ENCODE measurements at regions not wholly inside any gene's neighbourhood (a gene's known extent, or its start where the extent isn't known, plus 50 kb on each side); places are given as distances from the start of the nearest gene placed in this dataset.
"Not testable (repeated sequence)": the region's sequence is repeated elsewhere in the genome, so short reads cannot be mapped to it uniquely, and the experiment has no call there.

DNA sequence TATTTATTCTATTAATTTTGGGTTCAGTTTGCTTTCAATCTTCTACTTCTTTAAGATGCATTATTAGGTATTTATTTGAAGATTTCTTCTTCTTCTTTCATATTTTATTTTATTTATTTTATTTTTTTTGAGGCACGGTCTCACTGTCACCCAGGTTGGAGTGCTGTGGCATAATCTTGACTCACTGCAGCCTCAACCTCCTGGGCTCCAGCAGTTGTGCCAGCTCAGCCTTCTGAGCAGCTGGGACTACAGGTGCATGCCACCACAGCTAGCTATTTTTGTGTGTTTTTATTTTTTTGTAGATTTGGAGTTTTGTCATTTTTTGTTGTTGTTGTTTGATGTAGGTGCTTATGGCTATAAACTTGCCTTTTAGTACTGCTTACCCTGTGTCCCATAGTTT lies 543.2 kb upstream of the SGO1 start:
- DNase-seq (ENCODE audit: low spot score), result no peak

DNA sequence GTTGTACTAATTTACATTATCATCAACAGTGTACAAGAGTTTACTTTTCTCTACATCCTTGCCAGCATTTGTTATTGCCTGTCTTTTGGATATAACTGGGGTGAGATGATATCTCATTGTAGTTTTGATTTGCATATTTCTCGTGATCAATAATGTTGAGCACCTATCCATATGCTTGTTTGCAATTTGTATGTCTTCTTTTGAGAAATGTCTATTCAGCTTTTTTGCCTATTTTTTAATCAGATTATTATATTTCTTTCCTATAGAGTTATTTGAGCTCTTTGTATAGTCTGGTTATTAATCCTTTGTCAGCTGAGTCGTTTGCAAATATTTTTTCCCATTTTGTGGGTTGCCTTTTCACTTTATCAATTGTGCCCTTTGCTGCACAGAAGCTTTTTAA lies 540.8 kb upstream of the SGO1 start:
- DNase-seq (ENCODE audit: low spot score), result no peak

- no peak for DNase-seq (ENCODE audit: low spot score)
Observed at GRCh38 chr3:20724241-20724640, 538.2 kb upstream of the SGO1 start.

DNA sequence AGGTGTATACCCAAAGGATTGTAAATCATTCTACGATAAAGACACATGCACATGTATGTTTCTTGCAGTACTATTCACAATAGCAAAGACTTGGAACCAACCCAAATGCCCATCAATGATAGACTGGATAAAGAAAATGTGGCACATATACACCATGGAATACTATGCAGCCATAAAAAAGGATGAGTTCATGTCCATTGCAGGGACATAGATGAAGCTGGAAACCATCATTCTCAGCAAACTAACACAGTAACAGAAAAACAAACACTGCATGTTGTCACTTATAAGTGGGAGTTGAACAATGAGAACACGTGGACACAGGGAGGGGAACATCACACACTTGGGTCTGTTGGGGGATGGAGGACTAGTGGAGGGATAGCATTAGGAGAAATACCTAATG lies 530.4 kb upstream of the SGO1 start:
- DNase-seq (ENCODE audit: low spot score), result not testable (repeated sequence)

DNA sequence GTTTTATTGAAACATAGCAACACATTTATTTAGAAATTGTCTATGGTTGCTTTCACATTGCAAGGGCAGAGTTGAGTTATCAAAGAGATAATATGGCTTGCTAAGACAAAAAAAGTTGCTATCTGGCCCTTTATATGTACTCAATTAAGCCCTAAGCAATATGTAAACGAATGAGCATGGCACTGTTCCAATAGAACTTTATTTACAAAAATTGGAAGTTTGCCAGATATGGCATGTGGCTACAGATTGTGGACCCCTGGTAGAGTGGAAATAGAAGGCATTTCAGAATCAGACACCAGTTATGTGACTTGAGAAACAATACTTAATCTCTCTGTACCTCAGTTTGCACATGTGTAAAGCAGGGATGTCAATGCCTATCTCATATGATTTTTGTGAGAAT lies 515.6 kb upstream of the SGO1 start:
- no peak for DNase-seq (ENCODE audit: low spot score)

DNA sequence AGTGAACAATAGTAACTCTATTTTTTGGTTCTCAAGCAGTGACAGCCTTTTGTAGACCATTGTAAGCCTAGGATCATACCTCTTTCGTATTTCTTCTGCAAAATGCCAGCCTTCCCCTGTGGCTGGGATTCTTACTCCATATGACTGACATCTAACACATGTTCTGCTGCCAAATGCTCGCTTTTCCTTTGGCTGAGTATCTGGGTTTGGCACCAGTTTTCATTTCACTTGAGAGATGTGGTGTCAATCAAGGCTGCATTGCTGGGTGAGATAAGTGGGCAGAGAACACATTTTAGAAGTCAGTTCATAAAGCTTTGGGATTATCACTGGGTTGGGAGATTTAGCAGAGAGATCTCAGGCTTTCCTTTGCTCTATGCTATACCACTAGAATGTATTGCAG lies 514.7 kb upstream of the SGO1 start:
- DNase-seq (ENCODE audit: low spot score), result no peak

- no peak for DNase-seq (ENCODE audit: low spot score)
Observed at GRCh38 chr3:20698896-20699295, 512.9 kb upstream of the SGO1 start.

- no peak for DNase-seq (ENCODE audit: low spot score)
Observed at GRCh38 chr3:20696388-20697150, 510.6 kb upstream of the SGO1 start.

DNA sequence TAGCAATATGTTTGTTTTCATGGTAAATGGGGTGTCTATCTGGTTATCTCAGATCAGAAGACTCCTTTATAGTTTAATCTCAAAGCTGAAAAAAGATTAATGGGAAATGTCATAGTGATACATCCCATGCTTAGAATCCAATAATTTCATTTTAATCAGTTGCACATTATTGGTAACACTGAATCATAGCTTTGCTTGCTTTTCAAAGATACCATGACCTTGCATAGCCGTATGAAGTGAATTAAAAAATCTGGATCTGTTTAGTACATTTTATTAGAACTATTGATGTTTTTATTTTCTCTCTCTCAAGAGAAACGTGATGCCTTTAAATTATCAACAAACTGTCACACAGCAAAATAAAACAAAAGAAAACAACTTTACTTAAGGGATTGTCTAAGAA lies 506.7 kb upstream of the SGO1 start:
- no peak for DNase-seq (ENCODE audit: low spot score)

DNA sequence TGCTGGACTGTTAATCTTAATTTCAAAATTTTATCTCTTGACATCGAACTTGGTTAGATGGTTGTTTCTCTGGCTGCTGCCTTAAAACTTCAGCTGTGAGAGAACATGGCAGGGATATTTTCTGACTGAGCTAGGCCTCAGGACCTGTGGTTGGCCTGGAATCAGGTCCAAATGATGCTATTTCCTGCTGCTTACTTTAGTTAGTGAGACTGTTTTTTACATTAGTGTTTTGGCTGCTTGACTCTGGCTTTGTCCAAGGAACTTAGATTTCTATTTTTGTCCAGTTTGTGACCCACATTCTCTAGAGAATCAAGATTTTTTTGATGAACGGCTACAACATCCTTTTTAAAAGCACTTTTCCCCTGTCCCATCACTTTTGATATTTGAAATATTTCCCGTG lies 497.9 kb upstream of the SGO1 start:
- no peak for DNase-seq (ENCODE audit: low spot score)

DNA sequence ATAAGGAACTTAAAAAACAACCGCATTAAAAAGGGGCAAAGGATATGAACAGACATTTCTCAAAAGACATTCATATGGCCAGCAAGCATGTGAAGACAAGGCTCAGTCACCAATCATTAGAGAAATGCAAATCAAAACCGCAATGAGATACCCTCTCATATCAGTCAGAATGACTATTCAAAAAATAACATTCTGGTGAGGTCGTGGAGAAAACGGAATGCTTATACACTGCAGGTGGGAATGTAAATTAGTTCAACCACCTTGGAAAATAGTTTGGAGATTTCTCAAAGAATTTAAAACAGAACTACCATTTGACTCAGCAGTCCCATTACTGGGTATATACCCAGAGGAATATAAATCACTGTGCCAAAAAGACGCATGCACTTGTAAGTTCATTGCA lies 496.6 kb upstream of the SGO1 start:
- no peak for DNase-seq (ENCODE audit: low spot score)

GRCh38 chr3:20680990-20681628 lies 495.1 kb upstream of the SGO1 start:
- no peak for DNase-seq (ENCODE audit: low spot score)

DNA sequence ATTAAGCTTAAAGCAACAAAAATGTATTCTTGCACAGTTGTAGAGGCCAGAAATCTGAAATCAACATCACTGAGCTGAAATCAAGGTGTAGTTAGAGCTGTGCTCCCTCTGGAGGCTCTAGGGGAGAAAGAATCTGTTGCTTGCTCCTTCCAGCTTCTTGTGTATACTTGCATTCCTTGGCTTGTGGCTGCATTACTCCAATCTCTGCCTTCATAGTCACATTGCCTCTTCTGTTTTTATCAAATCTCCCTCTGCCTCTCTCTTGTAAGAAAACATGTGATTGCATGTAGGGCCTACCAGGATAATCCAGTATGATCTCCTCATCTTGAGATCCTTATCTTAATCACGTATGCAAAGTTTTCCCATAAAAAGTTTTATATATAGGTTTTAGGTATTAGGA lies 487.9 kb upstream of the SGO1 start:
- no peak for DNase-seq (ENCODE audit: low spot score)

- no peak for DNase-seq (ENCODE audit: low spot score)
Observed at GRCh38 chr3:20669675-20670074, 483.7 kb upstream of the SGO1 start.

GRCh38 chr3:20669184-20669583 lies 483.2 kb upstream of the SGO1 start:
- DNase-seq (ENCODE audit: low spot score), result no peak

GRCh38 chr3:20668411-20668810 lies 482.4 kb upstream of the SGO1 start:
- no peak for DNase-seq (ENCODE audit: low spot score)

DNA sequence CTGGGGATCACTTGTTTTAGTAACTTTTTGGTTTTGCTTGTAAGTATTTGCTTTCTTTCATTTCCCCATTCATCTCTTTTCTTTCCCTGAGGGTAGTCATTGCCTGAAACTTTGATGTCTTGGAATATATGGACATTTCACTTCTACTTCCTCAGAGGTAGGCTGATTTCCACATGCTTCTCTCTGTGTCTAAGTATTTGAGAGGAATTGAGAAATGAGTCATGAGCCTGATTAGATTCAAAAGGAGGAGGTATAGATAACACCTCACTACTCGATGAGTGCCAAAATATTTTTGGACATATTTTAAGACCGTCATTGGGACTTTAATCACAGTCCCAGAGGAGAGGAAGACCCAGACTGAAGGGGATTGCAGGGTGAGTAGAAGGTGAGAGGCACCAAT lies 480.1 kb upstream of the SGO1 start:
- DNase-seq (ENCODE audit: low spot score), result no peak

- DNase-seq (ENCODE audit: low spot score), result no peak
Observed at GRCh38 chr3:20658491-20658890, 472.5 kb upstream of the SGO1 start.

GRCh38 chr3:20657560-20657959 lies 471.6 kb upstream of the SGO1 start:
- no peak for DNase-seq (ENCODE audit: low spot score)

GRCh38 chr3:20652231-20652986 lies 466.4 kb upstream of the SGO1 start:
- no peak for DNase-seq (ENCODE audit: low spot score)

GRCh38 chr3:20648921-20649381 lies 462.9 kb upstream of the SGO1 start:
- no peak for DNase-seq (ENCODE audit: low spot score)

DNA sequence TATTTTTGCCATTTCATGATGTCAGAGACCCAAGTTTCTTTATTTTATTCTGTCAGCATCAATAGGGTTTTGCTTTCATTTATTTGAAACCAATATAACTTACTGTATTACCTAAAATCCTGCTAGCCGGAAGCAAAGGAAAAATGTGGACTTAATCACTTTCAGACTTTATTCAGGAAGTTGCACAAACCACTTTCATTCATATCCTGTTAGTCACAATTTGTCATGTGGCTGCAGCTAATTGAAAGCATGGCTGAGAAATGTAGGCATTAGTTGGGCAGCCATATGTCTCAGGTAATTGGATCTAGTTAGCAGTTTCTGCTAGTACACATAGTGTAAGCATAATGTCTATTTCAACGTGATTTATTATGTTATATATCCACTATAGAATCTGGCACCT lies 462.3 kb upstream of the SGO1 start:
- DNase-seq (ENCODE audit: low spot score), result peak; percentile 40

DNA sequence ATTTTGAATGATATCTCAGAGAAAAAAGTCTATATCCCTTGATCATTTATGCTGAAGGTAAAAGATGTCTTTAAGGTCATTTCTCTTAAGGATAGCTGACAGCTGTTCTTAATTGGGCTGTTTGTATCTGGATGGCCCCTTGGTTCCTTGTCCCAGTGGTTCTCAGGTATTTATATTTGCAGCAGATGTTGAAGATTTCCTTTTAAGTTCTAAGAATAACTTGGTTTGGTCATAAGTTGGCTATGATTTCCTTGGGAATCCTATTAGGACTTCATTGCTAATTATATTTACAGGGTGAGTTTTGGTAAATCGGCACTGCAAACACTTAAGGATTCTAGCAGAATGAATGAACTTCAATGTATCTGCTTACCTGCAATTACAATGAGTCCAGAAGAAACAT lies 460.4 kb upstream of the SGO1 start:
- no peak for DNase-seq (ENCODE audit: low spot score)

All from hepatic stellate cell (primary cell).